ENCODE measurements at regions not wholly inside any gene's neighbourhood (a gene's known extent, or its start where the extent isn't known, plus 50 kb on each side); places are given as distances from the start of the nearest gene placed in this dataset.
A peak's percentile ranks its signal among the peaks of the same experiment; 100 is the strongest.

DNA sequence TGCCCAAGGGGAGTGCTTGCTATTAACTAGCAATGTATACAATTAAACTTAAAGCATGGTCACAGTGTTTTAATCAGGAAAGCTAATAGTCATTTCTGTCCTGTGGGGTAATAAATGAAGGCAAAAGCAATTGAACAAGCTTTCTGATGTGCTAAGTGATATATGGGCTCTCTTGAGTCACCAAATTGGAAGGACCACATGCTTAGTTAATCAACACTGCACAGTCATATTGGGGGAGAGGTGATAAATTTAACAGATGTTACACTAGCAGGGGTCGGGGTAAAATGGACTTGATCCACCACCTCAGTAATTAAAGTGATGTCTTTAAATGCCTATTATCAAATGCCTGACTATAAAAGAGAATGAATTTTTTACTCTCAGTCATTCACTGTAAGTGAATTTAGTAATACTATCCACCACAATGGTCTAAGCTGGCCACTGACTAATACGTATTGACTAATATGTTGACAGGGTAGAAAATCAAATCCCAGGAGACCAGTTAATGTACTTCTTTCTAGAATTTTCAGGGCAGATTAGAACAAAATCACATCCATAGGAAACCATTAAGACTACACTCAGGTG, 736.3 kb downstream of the RPS29 start:
- TF ChIP-seq, protein P1, sequence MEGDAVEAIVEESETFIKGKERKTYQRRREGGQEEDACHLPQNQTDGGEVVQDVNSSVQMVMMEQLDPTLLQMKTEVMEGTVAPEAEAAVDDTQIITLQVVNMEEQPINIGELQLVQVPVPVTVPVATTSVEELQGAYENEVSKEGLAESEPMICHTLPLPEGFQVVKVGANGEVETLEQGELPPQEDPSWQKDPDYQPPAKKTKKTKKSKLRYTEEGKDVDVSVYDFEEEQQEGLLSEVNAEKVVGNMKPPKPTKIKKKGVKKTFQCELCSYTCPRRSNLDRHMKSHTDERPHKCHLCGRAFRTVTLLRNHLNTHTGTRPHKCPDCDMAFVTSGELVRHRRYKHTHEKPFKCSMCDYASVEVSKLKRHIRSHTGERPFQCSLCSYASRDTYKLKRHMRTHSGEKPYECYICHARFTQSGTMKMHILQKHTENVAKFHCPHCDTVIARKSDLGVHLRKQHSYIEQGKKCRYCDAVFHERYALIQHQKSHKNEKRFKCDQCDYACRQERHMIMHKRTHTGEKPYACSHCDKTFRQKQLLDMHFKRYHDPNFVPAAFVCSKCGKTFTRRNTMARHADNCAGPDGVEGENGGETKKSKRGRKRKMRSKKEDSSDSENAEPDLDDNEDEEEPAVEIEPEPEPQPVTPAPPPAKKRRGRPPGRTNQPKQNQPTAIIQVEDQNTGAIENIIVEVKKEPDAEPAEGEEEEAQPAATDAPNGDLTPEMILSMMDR (IDR thresholded peaks at IDR 0.05): no peak
- Histone ChIP-seq H3K36me3 (ENCODE audit: insufficient read depth in 1 of 2, low read depth in 1 of 2) (no peaks in the 10 kb centered on the region), H3K9me3 (no peaks in the 10 kb centered on the region), H3K4me1 (no peaks in the 10 kb centered on the region), H3K4me3 (no peak overlapping the region), H3K27me3 (ENCODE audit: insufficient read depth in 3 of 3, low read length in 2 of 3) (no peaks in the 10 kb centered on the region), H3K27ac (no peak overlapping the region)
- no peak for DNase-seq
- no peak for ATAC-seq
- intact Hi-C loops (cut with DNase I): no loop called here
- WGBS, 3 donors: 6 to 30% (median 15%) methylated on average over 2 of the region's 2 CpGs

DNA sequence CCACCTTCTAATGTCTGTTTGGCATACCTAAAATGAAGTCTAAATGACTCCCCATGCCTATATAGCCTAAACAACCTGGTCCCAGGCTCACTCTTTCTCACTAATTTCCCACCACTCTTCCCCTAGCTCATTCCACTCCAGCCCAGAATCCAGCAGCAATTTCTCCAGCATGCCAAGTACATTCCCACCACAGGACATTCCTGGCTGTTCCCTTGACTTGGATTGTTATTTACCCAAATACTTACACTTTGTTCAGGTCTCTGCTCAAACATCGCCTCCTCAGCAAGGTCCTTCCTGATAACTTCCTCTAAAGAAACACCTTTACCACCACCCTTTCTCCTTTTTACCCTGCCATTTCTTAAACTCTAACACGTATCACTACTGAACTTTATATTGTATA, 743.4 kb downstream of the RPS29 start:
- no peaks in the 10 kb centered on the region for H3K27me3 ChIP-seq (ENCODE audit: insufficient read depth in 3 of 3, low read length in 2 of 3)
- H3K27ac ChIP-seq: no peak overlapping the region
- 83 to 91% (median 90%) methylated on average over 2 of the region's 2 CpGs for WGBS, 3 donors
- intact Hi-C loops (cut with DNase I): no loop called here
- no peak overlapping the region for H3K4me3 ChIP-seq
- H3K4me1 ChIP-seq: no peaks in the 10 kb centered on the region
- TF ChIP-seq, protein P1 (IDR thresholded peaks at IDR 0.05): no peak
- ATAC-seq (no peak), DNase-seq (no peak)
- H3K36me3 ChIP-seq (ENCODE audit: insufficient read depth in 1 of 2, low read depth in 1 of 2): no peaks in the 10 kb centered on the region
- no peaks in the 10 kb centered on the region for H3K9me3 ChIP-seq

DNA sequence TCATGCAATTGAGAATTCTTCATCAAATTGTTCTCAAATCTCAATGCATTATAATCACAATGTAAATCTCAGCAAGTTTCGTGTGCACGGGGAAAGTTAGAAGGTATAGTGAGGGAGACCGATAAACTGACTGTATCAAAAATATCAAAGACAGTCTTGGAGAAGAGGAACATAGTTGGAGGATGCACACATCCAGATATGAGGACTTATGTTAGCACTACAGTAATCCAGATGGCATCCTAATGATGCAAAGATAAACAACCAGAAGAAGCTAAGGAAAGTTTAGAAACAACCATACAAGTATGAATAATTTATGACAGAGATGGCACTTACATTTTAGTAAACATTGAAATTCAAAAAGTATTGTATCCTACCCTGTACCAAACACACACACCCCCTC, 760.1 kb downstream of the RPS29 start:
- Histone ChIP-seq H3K4me3 (no peak overlapping the region), H3K9me3 (no peaks in the 10 kb centered on the region), H3K27me3 (ENCODE audit: insufficient read depth in 3 of 3, low read length in 2 of 3) (no peaks in the 10 kb centered on the region), H3K27ac (no peak overlapping the region), H3K36me3 (ENCODE audit: insufficient read depth in 1 of 2, low read depth in 1 of 2) (no peaks in the 10 kb centered on the region), H3K4me1 (no peaks in the 10 kb centered on the region)
- TF ChIP-seq, protein P1 (IDR thresholded peaks at IDR 0.05): no peak
- WGBS, 3 donors: 95 to 96% (median 95%) methylated on average over 3 of the region's 3 CpGs
- no peak for DNase-seq
- ATAC-seq: no peak
- intact Hi-C loops (cut with DNase I): no loop called here

DNA sequence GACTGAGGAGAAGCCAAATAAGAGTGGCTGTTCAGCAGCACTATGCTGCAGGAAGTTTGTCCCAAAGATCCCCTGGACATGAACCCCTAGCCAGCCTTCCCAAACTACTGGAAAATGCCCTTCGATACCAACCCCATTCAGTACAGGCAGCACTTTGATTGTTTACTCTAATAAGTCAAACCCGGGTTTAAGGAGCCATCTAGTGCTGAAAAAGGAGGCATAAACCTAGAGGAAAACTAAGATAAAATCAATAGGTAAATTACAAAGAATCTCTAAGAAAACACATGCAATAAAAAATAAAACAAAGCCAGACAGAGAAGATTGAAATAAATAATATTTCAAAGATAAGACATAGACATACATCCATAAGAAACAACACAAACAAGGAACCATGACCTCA, 771.6 kb downstream of the RPS29 start:
- Histone ChIP-seq H3K27me3 (ENCODE audit: insufficient read depth in 3 of 3, low read length in 2 of 3) (no peaks in the 10 kb centered on the region), H3K27ac (no peak overlapping the region), H3K9me3 (no peaks in the 10 kb centered on the region), H3K36me3 (ENCODE audit: insufficient read depth in 1 of 2, low read depth in 1 of 2) (no peaks in the 10 kb centered on the region), H3K4me3 (no peak overlapping the region), H3K4me1 (no peaks in the 10 kb centered on the region)
- TF ChIP-seq, protein P1 (IDR thresholded peaks at IDR 0.05): no peak
- DNase-seq (no peak), ATAC-seq (no peak)
- WGBS, 3 donors: 66 to 80% (median 69%) methylated on average over 2 of the region's 2 CpGs
- intact Hi-C loops (cut with DNase I): no loop called here

DNA sequence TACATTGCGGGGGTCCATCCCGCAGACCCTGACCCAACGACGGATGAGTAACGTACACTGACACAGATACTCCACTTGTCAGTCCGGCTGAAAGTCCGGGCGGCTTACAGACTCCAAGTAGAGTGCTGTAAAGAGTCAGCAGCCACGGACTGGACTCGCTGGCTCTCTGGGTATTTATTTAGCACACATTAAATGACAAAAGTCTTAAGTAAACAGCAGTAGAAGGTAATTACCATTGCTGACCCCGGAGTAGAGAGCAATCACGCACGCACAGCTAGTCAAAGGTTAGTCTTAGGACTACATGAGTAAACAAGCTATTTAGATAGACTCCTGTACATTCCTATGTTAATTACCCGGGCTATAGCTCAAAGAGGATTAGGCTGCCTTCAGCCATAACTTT, 780.9 kb downstream of the RPS29 start:
- Histone ChIP-seq H3K4me1 (no peaks in the 10 kb centered on the region), H3K36me3 (ENCODE audit: insufficient read depth in 1 of 2, low read depth in 1 of 2) (no peaks in the 10 kb centered on the region), H3K27ac (no peak overlapping the region), H3K4me3 (no peak overlapping the region), H3K27me3 (ENCODE audit: insufficient read depth in 3 of 3, low read length in 2 of 3) (no peaks in the 10 kb centered on the region), H3K9me3 (peaks cover 10% of the 10 kb centered on the region)
- intact Hi-C loops (cut with DNase I): no loop called here
- TF ChIP-seq, protein P1 (IDR thresholded peaks at IDR 0.05): no peak
- DNase-seq: peak in 1 of 2 donors; percentile 31
- ATAC-seq: no peak
- WGBS, 3 donors: 62 to 65% (median 63%) methylated on average over 14 of the region's 14 CpGs

All from psoas muscle (tissue), 7 donors.